CD4-positive, alpha-beta T cell treated with Interleukin-4 for 1 hour (primary cell): ENCODE measurements at regions not wholly inside any gene's neighbourhood (a gene's known extent, or its start where the extent isn't known, plus 50 kb on each side); places are given as distances from the start of the nearest gene placed in this dataset.

Source experiments
- DNase-seq, 2 donors: peaks; one replicate each; pipeline ENCODE4 v3.0.0-alpha.2; 2020 to 2022

- no peak for DNase-seq
Observed at GRCh38 chr20:40488401-40488800, 200.6 kb downstream of the MAFB start.

GRCh38 chr20:40486297-40486696 is 202.7 kb downstream of the MAFB start:
- no peak for DNase-seq

- no peak for DNase-seq
Observed at GRCh38 chr20:40481743-40482458, 207.1 kb downstream of the MAFB start.

- DNase-seq = no peak
Observed at GRCh38 chr20:40481337-40481736, 207.7 kb downstream of the MAFB start.

- no peak for DNase-seq
Observed at GRCh38 chr20:40477805-40478204, 211.2 kb downstream of the MAFB start.

- DNase-seq = no peak
Observed at GRCh38 chr20:40476461-40476860, 212.6 kb downstream of the MAFB start.

GRCh38 chr20:40472905-40473304 is 216.1 kb downstream of the MAFB start:
- DNase-seq = no peak

- no peak for DNase-seq
Observed at GRCh38 chr20:40471261-40471629, 217.8 kb downstream of the MAFB start.

GRCh38 chr20:40470445-40471260 is 218.4 kb downstream of the MAFB start:
- no peak for DNase-seq

- DNase-seq = no peak
Observed at GRCh38 chr20:40468759-40469158, 220.3 kb downstream of the MAFB start.

GRCh38 chr20:40467703-40468411 is 221.2 kb downstream of the MAFB start:
- DNase-seq = no peak

GRCh38 chr20:40467067-40467466 is 222.0 kb downstream of the MAFB start:
- no peak for DNase-seq

GRCh38 chr20:40464731-40465208 is 224.3 kb downstream of the MAFB start:
- DNase-seq = peak in 1 of 2 donors; percentile 32

- no peak for DNase-seq
Observed at GRCh38 chr20:40463171-40463570, 225.9 kb downstream of the MAFB start.

GRCh38 chr20:40462566-40462965 is 226.5 kb downstream of the MAFB start:
- no peak for DNase-seq

- DNase-seq = no peak
Observed at GRCh38 chr20:40459299-40459698, 229.7 kb downstream of the MAFB start.

- no peak for DNase-seq
Observed at GRCh38 chr20:40457404-40457803, 231.6 kb downstream of the MAFB start.

GRCh38 chr20:40452758-40453157 is 236.3 kb downstream of the MAFB start:
- DNase-seq = no peak

GRCh38 chr20:40451552-40451951 is 237.5 kb downstream of the MAFB start:
- no peak for DNase-seq

GRCh38 chr20:40449974-40450616 is 238.9 kb downstream of the MAFB start:
- DNase-seq = no peak

- DNase-seq = no peak
Observed at GRCh38 chr20:40449144-40449690, 239.8 kb downstream of the MAFB start.

- no peak for DNase-seq
Observed at GRCh38 chr20:40446888-40447287, 242.1 kb downstream of the MAFB start.

- no peak for DNase-seq
Observed at GRCh38 chr20:40444516-40444915, 244.5 kb downstream of the MAFB start.
